ENCODE measurements at regions not wholly inside any gene's neighbourhood (a gene's known extent, or its start where the extent isn't known, plus 50 kb on each side); places are given as distances from the start of the nearest gene placed in this dataset.
"Not testable (repeated sequence)": the region's sequence is repeated elsewhere in the genome, so short reads cannot be mapped to it uniquely, and the experiment has no call there.

DNA sequence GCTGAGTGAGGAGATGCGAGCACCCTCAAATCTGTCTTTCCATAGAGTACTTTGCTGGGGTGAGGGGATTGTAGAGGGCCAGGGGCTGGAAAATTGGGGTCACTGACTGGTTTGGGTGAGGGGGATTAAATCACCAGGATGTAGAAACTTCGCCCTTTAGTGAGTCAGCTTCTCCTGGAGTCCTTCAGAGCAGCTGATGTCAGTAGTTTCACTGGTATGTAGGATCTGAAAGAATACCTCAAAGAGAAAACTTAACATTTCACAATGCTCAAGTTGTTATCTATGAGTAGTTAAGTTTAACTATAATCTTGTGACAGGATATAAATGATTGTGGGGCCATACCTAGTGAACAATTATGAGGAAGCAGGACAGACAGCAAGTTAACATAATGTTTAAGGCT, 174.7 kb upstream of the ZNF717 start:
- TF ChIP-seq POLR2A, CTCF (IDR thresholded peaks at IDR 0.05): not testable (repeated sequence)
